HG03280 (cell line): ENCODE measurements at regions not wholly inside any gene's neighbourhood (a gene's known extent, or its start where the extent isn't known, plus 50 kb on each side); places are given as distances from the start of the nearest gene placed in this dataset.
"Not testable (repeated sequence)": the region's sequence is repeated elsewhere in the genome, so short reads cannot be mapped to it uniquely, and the experiment has no call there.

Source experiments
- ATAC-seq: cut with Tn5 transposase; IDR thresholded peaks from one replicate; pipeline ENCODE4 v1.9.1; 2021; ENCODE audit warnings: mild to moderate bottlenecking, moderate library complexity; ENCODE audit not compliant: unreplicated experiment

- no peak for ATAC-seq
These were observed 157.0 kb upstream of the DEPDC1 start for GRCh38 chr1:68653882-68654281.

- ATAC-seq, result no peak
These were observed 176.9 kb upstream of the DEPDC1 start for GRCh38 chr1:68673771-68674170.

GRCh38 chr1:68675336-68675735 is 178.5 kb upstream of the DEPDC1 start:
- no peak for ATAC-seq

GRCh38 chr1:68677684-68678351 is 180.9 kb upstream of the DEPDC1 start:
- no peak for ATAC-seq

DNA sequence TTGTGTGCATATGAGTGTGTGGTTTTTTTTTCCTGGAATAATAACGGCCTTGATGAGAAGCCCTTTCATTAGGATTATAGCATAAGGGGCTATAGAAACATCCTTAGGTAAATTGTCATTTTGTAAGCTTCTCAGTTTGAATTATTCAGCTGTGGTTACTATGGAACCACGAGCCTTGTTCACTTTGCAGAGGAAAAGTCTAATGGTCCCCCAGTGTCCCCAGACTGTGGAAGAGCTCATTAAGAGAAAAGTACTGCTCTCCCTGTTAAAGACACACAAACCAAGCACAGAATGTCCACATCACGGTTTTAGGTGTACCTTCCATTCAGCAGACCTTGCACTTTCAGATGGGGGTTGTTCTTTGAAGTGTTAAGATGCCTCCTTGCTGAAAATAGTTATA is 199.3 kb upstream of the DEPDC1 start:
- no peak for ATAC-seq

- ATAC-seq, result no peak
These were observed 207.1 kb upstream of the DEPDC1 start for GRCh38 chr1:68703921-68704354.

DNA sequence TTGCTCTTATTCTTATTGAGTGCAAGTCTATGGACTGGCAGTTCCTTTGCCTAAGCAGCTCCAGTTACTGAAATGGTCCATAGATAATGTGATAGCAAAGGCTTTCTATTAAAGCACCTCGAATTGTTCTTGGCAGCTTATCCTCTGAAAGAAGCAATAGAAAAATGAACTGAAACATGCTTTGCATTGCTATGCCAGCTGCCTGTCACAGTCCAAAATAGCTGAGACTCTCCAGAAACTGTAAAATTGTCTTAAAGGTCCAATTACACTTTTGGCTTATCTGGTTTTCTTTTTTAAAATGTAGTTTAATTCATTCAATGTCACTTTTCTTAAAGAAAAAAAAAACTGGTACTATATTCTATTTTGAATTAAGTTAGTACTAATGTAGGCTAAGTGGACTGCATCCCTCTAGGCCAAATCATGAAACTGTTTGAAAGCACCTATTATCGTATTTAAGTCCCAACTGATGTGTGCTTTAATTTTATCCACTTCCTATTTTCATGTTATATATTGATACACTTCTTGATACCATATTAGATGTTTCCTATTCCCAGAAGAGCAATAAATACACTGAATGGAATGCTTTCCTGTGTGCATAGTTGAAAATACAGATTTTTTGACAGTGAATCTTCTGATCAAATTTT is 208.0 kb upstream of the DEPDC1 start:
- no peak for ATAC-seq

DNA sequence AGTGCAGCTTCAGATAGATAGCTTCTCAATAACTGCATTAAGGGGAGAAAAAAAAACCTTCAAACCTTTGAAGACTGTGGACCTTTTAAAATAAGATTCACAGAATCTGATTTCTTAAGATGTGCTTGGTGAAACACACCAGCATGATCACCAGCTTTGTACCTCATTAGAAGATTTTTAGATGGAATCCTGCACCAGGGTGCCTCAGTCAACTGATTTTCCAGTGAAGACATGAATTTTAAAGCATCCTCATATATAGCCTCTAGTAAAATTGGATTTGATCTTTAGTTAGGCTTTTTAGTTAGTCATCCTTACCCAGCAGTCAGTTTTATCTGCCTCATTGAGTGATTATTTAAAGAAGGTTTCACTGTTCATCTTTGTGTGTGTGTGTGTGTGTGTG is 208.6 kb upstream of the DEPDC1 start:
- ATAC-seq, result no peak

- ATAC-seq, result peak; percentile 61
These were observed 209.9 kb upstream of the DEPDC1 start for GRCh38 chr1:68706639-68707317.

- ATAC-seq, result no peak
These were observed 220.4 kb upstream of the DEPDC1 start for GRCh38 chr1:68717330-68717729.

DNA sequence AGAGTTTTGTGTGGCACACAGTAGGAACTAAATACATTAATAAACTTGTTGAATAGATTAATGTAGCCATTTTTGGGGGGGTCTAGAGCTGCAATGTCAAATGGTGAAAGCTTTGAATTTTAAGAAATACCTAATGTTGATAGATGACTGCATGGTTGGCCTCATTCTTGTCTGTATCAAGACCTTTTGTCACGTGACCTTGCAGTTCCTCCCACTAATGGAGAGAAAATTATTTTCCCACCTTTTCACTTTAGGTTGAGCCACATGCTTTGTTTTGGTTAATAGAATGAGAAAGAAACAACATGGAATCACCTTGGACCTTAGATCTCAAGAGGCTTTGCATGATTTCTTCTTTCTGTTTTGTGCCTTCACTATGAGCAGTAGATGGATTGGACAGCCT is 223.6 kb upstream of the DEPDC1 start:
- ATAC-seq, result no peak

DNA sequence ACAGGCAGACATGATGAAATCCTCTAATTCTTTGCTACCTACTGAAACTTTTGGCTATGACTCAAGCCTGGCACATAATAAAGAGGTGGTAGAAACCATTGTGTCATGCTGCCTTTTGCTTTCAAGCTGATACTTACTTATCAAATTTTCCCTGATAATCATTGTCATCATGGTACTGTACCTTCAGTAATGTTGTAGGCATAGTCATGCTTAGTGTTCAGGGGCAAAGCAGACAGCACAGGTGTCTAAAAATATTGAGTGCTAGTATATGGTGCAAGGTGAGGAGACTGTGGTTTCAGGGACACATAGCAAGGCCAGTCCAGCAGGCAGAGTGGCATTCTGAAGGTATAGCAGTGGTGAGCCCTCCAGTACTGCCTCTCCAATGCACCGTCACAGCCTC is 226.9 kb upstream of the DEPDC1 start:
- no peak for ATAC-seq

- ATAC-seq, result no peak
These were observed 228.3 kb upstream of the DEPDC1 start for GRCh38 chr1:68725001-68725752.

GRCh38 chr1:68739486-68739885 is 242.6 kb upstream of the DEPDC1 start:
- ATAC-seq, result not testable (repeated sequence)

- ATAC-seq, result no peak
These were observed 248.1 kb upstream of the DEPDC1 start for GRCh38 chr1:68745011-68745410.

GRCh38 chr1:68745451-68745850 is 248.6 kb upstream of the DEPDC1 start:
- ATAC-seq, result no peak

GRCh38 chr1:68746378-68746777 is 249.5 kb upstream of the DEPDC1 start:
- ATAC-seq, result no peak

GRCh38 chr1:68751723-68752122 is 254.8 kb upstream of the DEPDC1 start:
- ATAC-seq, result no peak

GRCh38 chr1:68758666-68759209 is 261.9 kb upstream of the DEPDC1 start:
- ATAC-seq, result no peak

GRCh38 chr1:68767941-68768340 is 271.1 kb upstream of the DEPDC1 start:
- ATAC-seq, result no peak

GRCh38 chr1:68770817-68771216 is 273.9 kb upstream of the DEPDC1 start:
- ATAC-seq, result no peak
